ENCODE measurements at regions not wholly inside any gene's neighbourhood (a gene's known extent, or its start where the extent isn't known, plus 50 kb on each side); places are given as distances from the start of the nearest gene placed in this dataset.

GRCh38 chr7:124130-124949 lies 68.0 kb upstream of the FAM20C start:
- no peak for DNase-seq

- DNase-seq, result no peak
Observed at GRCh38 chr7:125061-125475, 67.3 kb upstream of the FAM20C start.

DNA sequence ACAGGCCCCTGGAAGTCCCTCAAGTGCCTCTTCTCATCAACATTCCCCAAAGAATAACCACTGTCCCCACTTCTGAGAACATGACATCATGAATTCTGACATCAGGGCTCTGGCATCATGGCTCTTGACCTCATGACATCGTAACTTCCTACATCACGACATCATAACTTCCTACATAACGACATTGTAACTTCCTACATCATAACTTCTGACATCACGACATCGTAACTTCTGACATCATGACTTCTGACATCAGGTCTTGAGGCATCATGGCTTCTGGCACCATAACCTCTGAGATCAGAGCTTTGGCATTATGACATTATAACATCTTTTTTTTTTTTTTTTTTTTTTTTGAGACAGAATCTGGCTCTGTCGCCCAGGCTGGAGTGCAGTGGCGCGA lies 66.7 kb upstream of the FAM20C start:
- DNase-seq, result no peak

- no peak for DNase-seq
Observed at GRCh38 chr7:126368-126767, 66.0 kb upstream of the FAM20C start.

DNA sequence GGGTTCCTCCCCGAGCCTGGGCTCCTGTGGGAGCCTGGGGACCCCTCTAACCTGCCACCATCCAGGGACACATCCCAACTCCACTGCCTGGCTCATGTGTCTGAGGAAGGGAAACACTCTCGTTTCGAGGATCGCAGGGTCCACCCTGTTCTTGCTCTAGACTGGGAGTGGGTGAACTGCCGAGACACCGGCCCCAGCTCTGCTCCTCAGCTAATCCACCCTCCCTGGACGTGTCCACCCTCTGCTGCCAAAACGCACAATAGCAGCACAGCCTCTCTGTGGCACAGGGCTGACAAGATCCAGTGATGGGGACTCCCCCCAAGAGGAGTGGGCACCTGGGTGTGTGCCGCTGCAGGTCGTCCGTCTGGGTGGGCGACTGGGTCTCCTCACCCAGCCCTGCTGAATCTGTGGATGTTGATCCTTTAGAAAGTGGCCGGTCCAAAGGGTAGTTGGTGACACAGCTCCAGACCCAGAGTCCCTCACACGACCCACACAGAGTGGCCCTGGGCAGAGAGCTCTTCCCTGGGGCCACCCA lies 65.2 kb upstream of the FAM20C start:
- DNase-seq, result no peak

DNA sequence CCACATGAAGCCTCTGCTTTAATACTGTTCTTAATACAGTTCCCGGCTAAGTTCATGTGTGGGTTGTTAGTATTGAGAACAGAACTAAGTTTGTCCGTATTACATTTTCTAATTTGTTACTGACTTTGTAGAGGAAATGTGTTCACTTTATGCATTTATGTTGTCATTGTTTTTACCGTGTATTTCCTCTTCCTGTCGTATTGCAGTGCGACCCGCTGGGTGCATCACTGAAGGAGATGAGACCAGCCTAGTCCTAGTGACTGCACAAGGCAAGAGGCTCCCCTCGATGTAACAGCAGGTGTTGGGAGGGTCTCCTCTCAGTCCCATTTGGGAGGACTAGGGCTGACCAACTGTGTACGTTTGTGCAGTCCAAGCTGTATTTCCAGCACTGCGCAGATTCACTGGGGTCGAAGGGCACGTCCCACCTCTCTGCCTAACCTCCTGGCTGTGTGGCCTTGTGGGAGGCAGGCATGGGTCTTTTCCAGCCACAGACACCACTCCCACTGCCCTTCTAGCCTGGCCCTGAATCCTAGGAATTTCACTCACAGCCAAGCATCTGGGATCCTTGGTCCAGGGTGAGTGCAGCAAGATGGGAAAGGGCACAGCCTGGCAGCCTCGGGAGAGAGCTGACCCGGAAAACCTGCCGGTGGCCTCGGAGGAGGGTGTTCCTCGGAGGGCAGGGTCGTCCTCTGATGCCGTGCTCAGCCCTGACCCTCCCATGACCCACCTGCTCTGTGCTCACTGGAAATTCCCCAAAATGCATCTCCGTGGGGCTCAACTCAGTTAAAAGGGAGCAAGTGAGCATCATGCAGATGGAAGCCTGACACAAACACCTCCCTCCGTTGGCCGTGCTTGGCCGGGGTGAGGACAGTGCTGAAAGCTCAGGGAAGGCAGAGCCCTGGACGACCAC lies 63.9 kb upstream of the FAM20C start:
- no peak for DNase-seq

GRCh38 chr7:129366-130221 lies 62.8 kb upstream of the FAM20C start:
- DNase-seq, result no peak

- no peak for DNase-seq
Observed at GRCh38 chr7:130222-130572, 62.2 kb upstream of the FAM20C start.

DNA sequence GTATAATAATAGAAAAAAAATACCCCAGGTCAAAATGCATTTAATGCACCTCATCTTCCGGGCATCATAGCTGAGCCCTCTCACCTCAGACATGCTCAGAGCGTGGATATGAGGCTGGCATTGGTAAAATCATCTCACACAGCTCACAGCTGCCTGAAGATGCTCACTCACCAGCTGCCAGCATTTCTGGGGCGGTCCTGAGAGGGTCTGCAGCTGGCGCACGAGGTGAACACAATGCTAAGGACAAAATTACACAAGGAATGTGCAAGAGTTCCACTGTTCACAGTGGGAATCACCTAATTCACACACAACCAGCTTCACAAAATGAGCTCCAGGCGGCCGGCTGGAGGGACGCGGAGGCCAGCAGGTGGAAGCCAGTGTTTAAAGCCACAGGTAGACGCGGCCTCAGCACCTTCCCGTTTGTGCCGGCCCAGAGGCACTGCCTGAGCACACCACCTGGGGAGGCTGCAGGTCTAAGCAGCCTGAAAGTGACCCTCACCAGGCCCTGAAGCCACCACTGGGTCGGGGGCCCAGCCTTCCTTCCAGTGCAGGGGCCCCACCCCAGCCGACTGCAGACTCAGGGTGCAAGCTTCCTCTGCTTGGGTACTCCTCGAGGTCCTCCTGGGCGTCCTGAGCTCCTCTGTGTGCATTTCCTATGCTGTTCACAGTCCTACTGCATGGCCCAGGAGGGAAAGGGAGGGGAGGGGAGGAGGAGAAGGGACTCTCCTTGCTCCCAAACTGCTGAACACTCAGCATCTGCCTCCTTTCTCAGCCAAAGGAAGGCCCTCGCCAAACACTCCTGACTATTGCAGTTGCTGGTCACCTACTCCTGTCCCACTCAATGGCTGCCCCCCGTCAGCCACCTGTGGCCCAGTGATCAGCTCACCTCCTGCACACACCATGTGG lies 61.2 kb upstream of the FAM20C start:
- DNase-seq, result no peak

- no peak for DNase-seq
Observed at GRCh38 chr7:131781-132482, 60.4 kb upstream of the FAM20C start.

- DNase-seq, result no peak
Observed at GRCh38 chr7:132899-133298, 59.5 kb upstream of the FAM20C start.

DNA sequence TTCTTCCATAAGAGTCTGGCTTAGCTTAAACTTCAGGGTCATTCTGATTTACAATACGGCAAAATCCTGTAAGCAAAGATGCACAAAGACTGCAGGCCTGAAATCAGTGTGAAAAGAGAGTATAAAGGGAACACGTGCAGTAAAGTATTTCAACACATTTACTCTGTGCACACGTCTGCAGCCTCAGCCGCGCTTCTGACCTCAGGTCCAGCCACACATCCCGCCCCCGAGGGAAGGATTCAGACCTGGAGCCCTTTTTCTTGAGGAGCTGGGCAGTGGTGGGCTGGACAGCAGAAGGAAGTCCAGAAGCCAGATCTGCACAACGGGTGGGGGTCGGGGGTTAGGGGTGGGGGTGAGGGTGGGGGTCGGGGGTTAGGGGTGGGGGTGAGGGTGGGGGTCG lies 58.9 kb upstream of the FAM20C start:
- DNase-seq, result no peak

GRCh38 chr7:134029-134428 lies 58.3 kb upstream of the FAM20C start:
- no peak for DNase-seq

DNA sequence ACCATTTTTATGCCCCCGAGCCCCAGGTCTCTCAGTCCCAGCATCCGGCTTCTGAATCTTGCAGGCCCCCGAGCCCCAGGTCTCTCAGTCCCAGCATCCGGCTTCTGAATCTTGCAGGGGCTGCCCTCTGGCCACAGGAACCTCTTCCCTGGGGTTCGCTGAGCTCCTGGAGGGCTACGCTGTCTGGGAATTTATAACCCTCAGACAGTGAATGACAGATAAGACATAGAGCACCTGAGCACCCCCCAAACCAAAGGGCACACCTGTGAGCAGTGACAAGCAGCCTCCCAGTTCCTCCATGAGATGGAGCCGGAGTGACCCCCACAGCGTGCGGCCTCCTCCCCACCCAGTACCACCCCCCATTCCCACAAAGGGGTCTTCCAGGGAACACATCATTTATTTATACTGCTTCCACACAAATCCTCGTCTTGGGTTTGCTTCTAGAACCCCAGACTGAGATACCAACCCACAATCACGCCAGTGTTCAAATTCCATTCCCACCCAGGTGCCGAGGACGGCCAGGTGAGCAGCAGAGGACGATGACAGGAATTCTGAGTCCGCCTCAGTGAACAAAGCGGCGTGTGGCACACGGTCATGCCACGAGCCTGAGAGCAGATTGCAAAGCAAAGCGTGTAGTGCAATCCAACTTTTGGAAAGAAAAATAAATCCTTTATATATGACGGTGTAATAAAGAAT lies 57.7 kb upstream of the FAM20C start:
- no peak for DNase-seq

DNA sequence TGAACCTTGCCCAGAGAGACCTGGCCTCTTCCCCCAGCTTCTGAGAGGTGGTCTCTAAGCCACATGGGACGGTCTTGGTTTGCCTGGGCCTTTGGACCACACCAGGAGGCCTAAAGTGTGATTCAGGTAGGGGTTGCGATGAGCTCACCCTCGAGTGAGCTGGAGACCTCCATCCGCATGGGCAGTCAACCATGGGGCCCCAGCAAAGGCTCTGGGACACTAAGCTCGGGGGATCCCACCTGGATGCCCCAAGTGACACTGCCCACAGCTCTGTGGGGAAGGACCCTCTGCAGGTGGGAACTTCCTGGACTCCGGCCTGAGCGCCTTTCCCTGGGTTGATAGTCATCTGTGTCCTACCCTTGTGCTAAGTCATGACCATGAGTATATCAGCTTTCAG lies 57.1 kb upstream of the FAM20C start:
- no peak for DNase-seq

DNA sequence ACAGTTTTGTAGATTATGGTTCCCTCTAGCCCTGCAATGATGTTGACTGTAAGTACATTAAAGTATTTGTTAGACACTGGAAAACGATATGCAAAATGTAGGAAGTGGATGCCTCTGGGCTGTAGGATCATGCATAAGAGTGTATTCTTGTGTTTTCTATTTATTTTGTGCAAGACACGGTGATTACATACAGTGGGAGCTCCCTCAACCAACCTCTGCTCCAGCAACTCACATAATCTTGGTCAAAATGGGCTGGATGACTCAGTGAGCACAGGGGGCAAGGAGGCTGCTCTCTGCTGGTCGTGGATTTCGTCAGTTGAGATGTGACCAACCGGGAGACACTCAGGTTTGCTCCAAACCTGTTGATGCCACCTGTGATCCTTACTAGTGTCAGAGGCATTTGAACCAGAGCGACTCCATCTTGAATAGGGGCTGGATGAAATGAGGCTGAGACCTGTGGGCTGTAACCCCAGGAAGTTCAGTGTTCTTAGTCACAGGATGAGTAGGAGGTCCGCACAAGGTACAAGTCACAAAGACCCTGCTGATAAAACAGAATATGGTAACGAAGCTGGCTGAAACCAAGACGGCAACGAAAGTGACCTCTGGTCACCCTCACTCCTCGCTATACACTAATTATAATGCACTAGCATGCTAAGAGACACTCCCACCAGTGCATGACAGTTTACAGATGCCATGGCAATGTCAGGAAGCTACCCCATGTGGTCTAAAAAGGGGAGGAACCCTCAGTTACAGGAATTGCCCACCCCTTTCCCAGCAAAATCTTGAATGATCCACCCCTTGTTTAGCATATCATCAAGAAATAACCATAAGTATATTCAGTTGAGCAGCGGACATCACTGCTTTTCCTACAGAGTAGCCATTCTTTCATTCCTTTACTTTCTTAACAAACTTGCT lies 56.4 kb upstream of the FAM20C start:
- no peak for DNase-seq

DNA sequence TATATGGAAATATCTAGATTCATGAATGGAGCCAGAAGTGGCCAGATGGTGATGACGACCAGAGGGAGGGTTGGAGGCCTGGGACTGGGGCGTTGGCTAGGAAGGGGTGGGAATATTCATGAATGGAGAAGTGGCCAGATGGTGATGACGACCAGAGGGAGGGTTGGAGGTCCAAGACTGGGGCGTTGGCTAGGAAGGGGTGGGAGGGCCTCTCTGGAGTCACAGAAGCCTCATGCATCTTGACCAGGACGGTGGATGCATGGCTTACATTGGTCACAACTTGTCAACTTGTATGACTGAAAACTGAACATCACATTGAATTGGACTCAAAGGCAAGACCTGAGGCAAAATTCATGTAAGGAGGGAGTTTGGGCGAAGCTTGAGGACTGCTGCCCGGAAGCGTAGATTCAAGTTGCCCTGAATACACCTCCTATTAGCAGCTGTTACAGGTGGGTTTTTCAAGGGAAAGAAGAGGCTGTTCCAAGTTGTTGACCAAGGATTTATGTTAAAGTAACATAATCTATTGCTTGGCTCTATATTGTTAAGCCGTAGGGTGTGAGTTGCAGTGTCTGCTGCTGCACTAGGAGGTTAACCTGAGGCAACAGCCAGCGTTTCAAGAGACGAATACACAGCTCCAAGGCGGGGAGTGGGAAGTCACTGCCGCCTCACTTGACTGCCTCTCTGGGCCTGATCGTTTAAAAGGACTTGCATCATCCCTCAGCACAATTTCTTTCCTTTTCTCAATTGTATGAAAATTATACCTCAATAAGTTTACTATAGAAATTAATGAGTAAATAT lies 55.1 kb upstream of the FAM20C start:
- no peak for DNase-seq

GRCh38 chr7:139131-139530 lies 53.2 kb upstream of the FAM20C start:
- DNase-seq, result no peak

Measured in 8988T (cell line).